Endothelial cell (in vitro differentiated cells): ENCODE measurements at regions not wholly inside any gene's neighbourhood (a gene's known extent, or its start where the extent isn't known, plus 50 kb on each side); places are given as distances from the start of the nearest gene placed in this dataset.

Experiments used
- DNase-seq: peaks from one replicate; pipeline ENCODE4 v3.0.0; 2021; ENCODE audit warnings: low spot score
- H3K27ac Mint-ChIP-seq: one replicate; pipeline ENCODE4 v1.8.0; 2021; ENCODE audit warnings: mixed read lengths, inconsistent platforms; ENCODE audit not compliant: unreplicated experiment
- H3K27me3 Mint-ChIP-seq: one replicate; pipeline ENCODE4 v1.8.0; 2021; ENCODE audit warnings: mild to moderate bottlenecking, moderate library complexity, mixed read lengths, inconsistent platforms; ENCODE audit not compliant: unreplicated experiment
- H3K36me3 Mint-ChIP-seq: one replicate; pipeline ENCODE4 v1.8.0; 2021; ENCODE audit warnings: mild to moderate bottlenecking, low read depth, mixed read lengths, inconsistent platforms; ENCODE audit not compliant: unreplicated experiment
- H3K4me1 Mint-ChIP-seq: one replicate; pipeline ENCODE4 v1.8.0; 2021; ENCODE audit warnings: mild to moderate bottlenecking, mixed read lengths, inconsistent platforms; ENCODE audit not compliant: unreplicated experiment
- H3K4me3 Mint-ChIP-seq: one replicate; pipeline ENCODE4 v1.8.0; 2021; ENCODE audit warnings: mild to moderate bottlenecking, mixed read lengths, inconsistent platforms; ENCODE audit not compliant: unreplicated experiment
- H3K9me3 Mint-ChIP-seq: one replicate; pipeline ENCODE4 v1.8.0; 2021; ENCODE audit warnings: mixed read lengths, inconsistent platforms; ENCODE audit not compliant: unreplicated experiment
- CTCF ChIP-seq: fragments of 200-600 bp; sonication (generic); IDR thresholded peaks from one replicate; pipeline ENCODE4 v1.5.0; 2021; ENCODE audit warnings: antibody characterized with exemption; ENCODE audit not compliant: unreplicated experiment

- TF ChIP-seq CTCF, result no peak
- H3K27ac Mint-ChIP-seq, result no peak overlapping the region
- no peaks in the 10 kb centered on the region for H3K4me1 Mint-ChIP-seq
- DNase-seq, result no peak
- H3K36me3 Mint-ChIP-seq, result no peaks in the 10 kb centered on the region
- no peak overlapping the region for H3K4me3 Mint-ChIP-seq
- peaks cover 4% of the 10 kb centered on the region for H3K27me3 Mint-ChIP-seq
- peaks cover 5% of the 10 kb centered on the region for H3K9me3 Mint-ChIP-seq
These were observed 234.4 kb downstream of the LPIN1 start for GRCh38 chr2:11980809-11981208.

- H3K4me1 Mint-ChIP-seq, result no peaks in the 10 kb centered on the region
- no peak overlapping the region for H3K4me3 Mint-ChIP-seq
- peaks cover 6% of the 10 kb centered on the region for H3K27me3 Mint-ChIP-seq
- H3K27ac Mint-ChIP-seq, result no peak overlapping the region
- peaks cover 5% of the 10 kb centered on the region for H3K9me3 Mint-ChIP-seq
- no peak for DNase-seq
- no peak for TF ChIP-seq CTCF
- H3K36me3 Mint-ChIP-seq, result no peaks in the 10 kb centered on the region
These were observed 237.0 kb downstream of the LPIN1 start for GRCh38 chr2:11983401-11983800.

- Mint-ChIP-seq H3K9me3 (peaks cover 5% of the 10 kb centered on the region), H3K4me3 (no peak overlapping the region), H3K27ac (no peak overlapping the region), H3K4me1 (no peaks in the 10 kb centered on the region), H3K36me3 (no peaks in the 10 kb centered on the region), H3K27me3 (peaks cover 6% of the 10 kb centered on the region)
- no peak for TF ChIP-seq CTCF
- no peak for DNase-seq
These were observed 237.4 kb downstream of the LPIN1 start for GRCh38 chr2:11983870-11984269.

GRCh38 chr2:11984316-11985158 is 238.1 kb downstream of the LPIN1 start:
- Mint-ChIP-seq H3K36me3 (no peaks in the 10 kb centered on the region), H3K27me3 (peaks cover 6% of the 10 kb centered on the region), H3K27ac (no peak overlapping the region), H3K4me1 (no peaks in the 10 kb centered on the region), H3K4me3 (no peak overlapping the region), H3K9me3 (peaks cover 5% of the 10 kb centered on the region)
- no peak for TF ChIP-seq CTCF
- no peak for DNase-seq

GRCh38 chr2:11985817-11986566 is 239.6 kb downstream of the LPIN1 start:
- H3K27ac Mint-ChIP-seq, result no peak overlapping the region
- H3K4me3 Mint-ChIP-seq, result no peak overlapping the region
- no peaks in the 10 kb centered on the region for H3K4me1 Mint-ChIP-seq
- no peak for DNase-seq
- peaks cover 6% of the 10 kb centered on the region for H3K27me3 Mint-ChIP-seq
- peaks cover 5% of the 10 kb centered on the region for H3K9me3 Mint-ChIP-seq
- H3K36me3 Mint-ChIP-seq, result no peaks in the 10 kb centered on the region
- TF ChIP-seq CTCF, result no peak
